GM12878 (cell line): ENCODE measurements at regions not wholly inside any gene's neighbourhood (a gene's known extent, or its start where the extent isn't known, plus 50 kb on each side); places are given as distances from the start of the nearest gene placed in this dataset.

Experiments used
- ATAC-seq: fragments of 200-7000 bp; cut with Tn5 transposase; 3 replicates; pipeline ENCODE4 v1.9.1; 2020; ENCODE audit warnings: mild to moderate bottlenecking, moderate library complexity
- BruUV-seq: library from RNA; stranded (reverse); fragments of 400-500 nt; replicated peaks from 2 replicates; lab custom pipeline; 2021; lab: Mats Ljungman, UMichigan
- CTCF ChIA-PET: fragments of 300-600 bp; sonication (Branson Sonifier 250); formaldehyde crosslinking; extraction: SDS; loops from one replicate; lab custom pipeline; 2021; ENCODE audit warnings: inconsistent platforms; lab: Yijun Ruan, JAX
- POLR2A ChIA-PET: fragments of 350-600 bp; formaldehyde crosslinking; extraction: SDS; loops from one replicate; lab custom pipeline; 2021; ENCODE audit warnings: inconsistent platforms; lab: Charles Lee
- RAD21 ChIA-PET: fragments of 300-600 bp; sonication (Branson Sonifier 250); formaldehyde crosslinking; loops from one replicate; lab custom pipeline; 2023; ENCODE audit warnings: antibody characterized with exemption; ENCODE audit not compliant: unreplicated experiment; lab: Charles Lee
- SMC1A ChIA-PET: fragments of 300-600 bp; sonication (Branson Sonifier 250); formaldehyde crosslinking; loops from one replicate; lab custom pipeline; 2023; ENCODE audit not compliant: unreplicated experiment, uncharacterized antibody; lab: Charles Lee
- DNase-seq: peaks from one replicate; pipeline ENCODE4 v3.0.0-alpha.2; 2011; ENCODE audit warnings: low read depth, low spot score
- FAIRE-seq: peaks from 3 replicates; lab custom pipeline; 2011; peaks lifted over from hg19 to GRCh38; lab: Jason Lieb, UNC
- H2AFZ ChIP-seq: 2 replicates; pipeline ENCODE4 v1.6.0; 2011; ENCODE audit warnings: low read depth, low read length, control low read depth; ENCODE audit not compliant: control insufficient read depth
- H3K27ac ChIP-seq: 2 replicates; pipeline ENCODE4 v1.5.1; 2011; ENCODE audit warnings: control low read depth; ENCODE audit not compliant: control insufficient read depth, insufficient read depth
- H3K27me3 ChIP-seq, 2 experiments: replicated peaks in 1 of 2; 2 replicates each; pipeline versions ENCODE4 v1.6.0 to v1.6.1; 2011; ENCODE audit warnings: low read length in 1 of 2; ENCODE audit not compliant: control insufficient read depth in 2 of 2, insufficient read depth in 2 of 2
- H3K36me3 ChIP-seq, 2 experiments: 2 replicates each; pipeline ENCODE4 v1.5.1; 2011; ENCODE audit warnings: low read length in 1 of 2; ENCODE audit not compliant: control insufficient read depth in 2 of 2, insufficient read depth in 2 of 2
- H3K4me1 ChIP-seq: 2 replicates; pipeline ENCODE4 v1.6.1; 2011; ENCODE audit warnings: mild to moderate bottlenecking, low read length, moderate library complexity, mixed read lengths; ENCODE audit not compliant: control insufficient read depth, insufficient read depth
- H3K4me2 ChIP-seq: 2 replicates; pipeline ENCODE4 v1.6.0; 2011; ENCODE audit warnings: control low read depth; ENCODE audit not compliant: control insufficient read depth, insufficient read depth
- H3K4me3 ChIP-seq: fragments of 200-600 bp; sonication (generic); 2 replicates; pipeline ENCODE4 v1.5.1; 2016
- H3K79me2 ChIP-seq: 2 replicates; pipeline ENCODE4 v1.6.0; 2011; ENCODE audit warnings: low read length; ENCODE audit not compliant: control insufficient read depth, insufficient read depth
- H3K9ac ChIP-seq: 2 replicates; pipeline ENCODE4 v1.8.0; 2011; ENCODE audit warnings: low read length, control low read depth, mixed read lengths; ENCODE audit not compliant: control insufficient read depth, insufficient read depth
- H3K9me3 ChIP-seq: replicated peaks from 3 replicates; pipeline ENCODE4 v1.5.1; 2011; ENCODE audit warnings: mild to moderate bottlenecking, low read length; ENCODE audit not compliant: control insufficient read depth, insufficient read depth
- H4K20me1 ChIP-seq: 2 replicates; pipeline ENCODE4 v1.6.0; 2011; ENCODE audit not compliant: control insufficient read depth, insufficient read depth
- ATF2 ChIP-seq: IDR thresholded peaks from 2 replicates; pipeline ENCODE4 v1.6.1; 2012; ENCODE audit warnings: low read length, inconsistent platforms
- ATF7 ChIP-seq: fragments of 450-650 bp; IDR thresholded peaks from 2 replicates; pipeline ENCODE4 v1.6.1; 2016; ENCODE audit warnings: low read depth, mild to moderate bottlenecking
- BHLHE40 ChIP-seq, 2 experiments: fragments of 450-650 bp in 1 of 2; IDR thresholded peaks; 2 replicates each; pipeline ENCODE4 v1.6.1; 2011 to 2017; ENCODE audit warnings: low read depth in 2 of 2, borderline replicate concordance in 1 of 2, improper control_type of control experiment in 1 of 2, low read length in 1 of 2, mild to moderate bottlenecking in 1 of 2
- CHD4 ChIP-seq: fragments of 200-600 bp; sonication (generic); IDR thresholded peaks from 2 replicates; pipeline ENCODE4 v1.6.1; 2016; ENCODE audit warnings: mild to moderate bottlenecking
- CREB1 ChIP-seq: IDR thresholded peaks from 2 replicates; pipeline ENCODE4 v1.6.1; 2012; ENCODE audit warnings: low read depth, mild to moderate bottlenecking, inconsistent platforms
- FOXM1 ChIP-seq: IDR thresholded peaks from 2 replicates; pipeline ENCODE4 v1.6.1; 2012; ENCODE audit warnings: low read depth, mild to moderate bottlenecking, inconsistent platforms, low read length, moderate library complexity
- GABPA ChIP-seq: IDR thresholded peaks from 2 replicates; pipeline ENCODE4 v1.6.1; 2014; ENCODE audit warnings: antibody characterized with exemption, low read depth, mild to moderate bottlenecking, inconsistent platforms
- HDAC6 ChIP-seq: fragments of 200-600 bp; sonication (generic); IDR thresholded peaks from one replicate; pipeline ENCODE4 v1.8.0; 2017; ENCODE audit warnings: antibody characterized with exemption; ENCODE audit not compliant: unreplicated experiment
- IKZF2 ChIP-seq, 2 experiments: fragments of 450-650 bp; IDR thresholded peaks; 2 replicates each; pipeline ENCODE4 v1.6.1; 2017; ENCODE audit warnings: mild to moderate bottlenecking in 2 of 2, moderate library complexity in 2 of 2
- IRF4 ChIP-seq: IDR thresholded peaks from 2 replicates; pipeline ENCODE4 v1.6.1; 2011; ENCODE audit warnings: low read depth, low read length
- MEF2A ChIP-seq: IDR thresholded peaks from 2 replicates; pipeline ENCODE4 v1.6.1; 2011; ENCODE audit warnings: low read depth, mild to moderate bottlenecking, low read length, moderate library complexity; ENCODE audit not compliant: insufficient read depth
- MXI1 ChIP-seq: fragments of 150-350 bp; IDR thresholded peaks from 2 replicates; pipeline ENCODE4 v1.6.1; 2011; ENCODE audit warnings: low read depth, mild to moderate bottlenecking, inconsistent platforms, low read length, improper control_type of control experiment
- MYB ChIP-seq: fragments of 150-350 bp; IDR thresholded peaks from 2 replicates; pipeline ENCODE4 v1.6.1; 2014; ENCODE audit warnings: mild to moderate bottlenecking, low read depth, low read length, borderline replicate concordance
- MYC ChIP-seq: IDR thresholded peaks from 2 replicates; pipeline ENCODE4 v1.6.1; 2011; ENCODE audit warnings: mild to moderate bottlenecking, low read length, moderate library complexity, inconsistent platforms; ENCODE audit not compliant: insufficient read depth, insufficient replicate concordance, insufficient read length, severe bottlenecking
- NFIC ChIP-seq: IDR thresholded peaks from 2 replicates; pipeline ENCODE4 v1.6.1; 2012; ENCODE audit warnings: low read depth, mild to moderate bottlenecking, inconsistent platforms, low read length, moderate library complexity
- NR2C2 ChIP-seq: IDR thresholded peaks from 2 replicates; pipeline ENCODE4 v1.6.1; 2011; ENCODE audit warnings: borderline replicate concordance, low read depth; ENCODE audit not compliant: control insufficient read depth, insufficient read length
- PML ChIP-seq: IDR thresholded peaks from 2 replicates; pipeline ENCODE4 v1.6.1; 2012; ENCODE audit warnings: low read length, inconsistent platforms
- SP1 ChIP-seq: IDR thresholded peaks from one replicate; pipeline ENCODE4 v1.6.1; 2011; ENCODE audit warnings: low read depth, low read length
- SUPT20H ChIP-seq: IDR thresholded peaks from 2 replicates; pipeline ENCODE4 v1.6.1; 2011; ENCODE audit warnings: low read depth, mild to moderate bottlenecking, low read length, moderate library complexity, borderline replicate concordance; ENCODE audit not compliant: control insufficient read depth
- SUZ12 ChIP-seq: fragments of 200-600 bp; sonication (generic); IDR thresholded peaks from one replicate; pipeline ENCODE4 v1.6.1; 2018; ENCODE audit warnings: antibody characterized with exemption, mild to moderate bottlenecking; ENCODE audit not compliant: unreplicated experiment
- TAF1 ChIP-seq: IDR thresholded peaks from 2 replicates; pipeline ENCODE4 v1.6.1; 2011; ENCODE audit warnings: mild to moderate bottlenecking, low read depth, low read length, borderline replicate concordance
- ZBTB33 ChIP-seq: fragments of 450-650 bp; IDR thresholded peaks from 2 replicates; pipeline ENCODE4 v1.6.1; 2017; ENCODE audit warnings: mild to moderate bottlenecking
- WGBS: methylation state at CpG from one replicate; pipeline ENCODE4 v1.1.6; 2016; ENCODE audit warnings: low lambda C conversion rate; ENCODE audit not compliant: insufficient replicate concordance, insufficient coverage; ENCODE audit errors: missing lambda C conversion rate; 5-methylcytosine and 5-hydroxymethylcytosine counted together
- in situ Hi-C: fragments of 300-500 bp; cut with MboI; formaldehyde crosslinking; loops from 9 replicates; pipeline ENCODE4 v1.14.3; 2018; ENCODE audit warnings: mixed read lengths
- intact Hi-C: fragments of 100-400 bp; cut with micrococcal nuclease; formaldehyde crosslinking; loops from one replicate; pipeline ENCODE4 v1.14.2; 2022; ENCODE audit not compliant: unreplicated experiment

GRCh38 chrX:39398215-39398962, 597.1 kb downstream of the MID1IP1 start (continued):
- TF ChIP-seq ATF2 (no peak), ATF7 (no peak), MXI1 (no peak), PML (no peak), MYB (no peak), TAF1 (no peak)
- TF ChIP-seq, all 136 proteins: peak for 0

- RAD21 ChIA-PET, result no interaction called here
These were observed 597.7 kb downstream of the MID1IP1 start for GRCh38 chrX:39398963-39399261.

More at GRCh38 chrX:39398963-39399261, 597.7 kb downstream of the MID1IP1 start:
- Histone ChIP-seq H3K4me3 (no peak overlapping the region), H3K9me3 (no peaks in the 10 kb centered on the region), H3K4me1 (no peaks in the 10 kb centered on the region), H3K9ac (no peak overlapping the region), H3K27ac (no peak overlapping the region), H3K4me2 (no peak overlapping the region), H2AFZ (no peak overlapping the region), H3K36me3 (no peaks in the 10 kb centered on the region), H4K20me1 (no peaks in the 10 kb centered on the region), H3K27me3 (no peaks in the 10 kb centered on the region), H3K79me2 (no peaks in the 10 kb centered on the region)
- ATAC-seq (no peak), DNase-seq (no peak), FAIRE-seq (no peak)
- WGBS, result 53% methylated on average over 2 of the region's 2 CpGs
- CTCF ChIA-PET, result no interaction called here
- BruUV-seq, result no TSS peak
- in situ Hi-C loops (no loop called here), intact Hi-C loops (no loop called here)
- POLR2A ChIA-PET, result no interaction called here
- TF ChIP-seq CREB1 (no peak), CHD4 (no peak), BHLHE40 (IDR thresholded peaks at IDR 0.05; ENCODE audit: borderline replicate concordance in 1 of 2, low read depth in 2 of 2, low read length in 1 of 2) (no peak), NR2C2 (no peak), MYC (no peak), FOXM1 (no peak), NFIC (no peak), GABPA (no peak), SUZ12 (no peak), MEF2A (no peak), IRF4 (no peak), ZBTB33 (no peak), SUPT20H (no peak), HDAC6 (no peak), IKZF2 (IDR thresholded peaks at IDR 0.05) (no peak), SP1 (no peak)
- SMC1A ChIA-PET, result no interaction called here
